GM18858 (cell line): ENCODE measurements at regions not wholly inside any gene's neighbourhood (a gene's known extent, or its start where the extent isn't known, plus 50 kb on each side); places are given as distances from the start of the nearest gene placed in this dataset.
"Not testable (repeated sequence)": the region's sequence is repeated elsewhere in the genome, so short reads cannot be mapped to it uniquely, and the experiment has no call there.

Source experiments
- ATAC-seq: cut with Tn5 transposase; IDR thresholded peaks from one replicate; pipeline ENCODE4 v1.9.1; 2021; ENCODE audit not compliant: unreplicated experiment

DNA sequence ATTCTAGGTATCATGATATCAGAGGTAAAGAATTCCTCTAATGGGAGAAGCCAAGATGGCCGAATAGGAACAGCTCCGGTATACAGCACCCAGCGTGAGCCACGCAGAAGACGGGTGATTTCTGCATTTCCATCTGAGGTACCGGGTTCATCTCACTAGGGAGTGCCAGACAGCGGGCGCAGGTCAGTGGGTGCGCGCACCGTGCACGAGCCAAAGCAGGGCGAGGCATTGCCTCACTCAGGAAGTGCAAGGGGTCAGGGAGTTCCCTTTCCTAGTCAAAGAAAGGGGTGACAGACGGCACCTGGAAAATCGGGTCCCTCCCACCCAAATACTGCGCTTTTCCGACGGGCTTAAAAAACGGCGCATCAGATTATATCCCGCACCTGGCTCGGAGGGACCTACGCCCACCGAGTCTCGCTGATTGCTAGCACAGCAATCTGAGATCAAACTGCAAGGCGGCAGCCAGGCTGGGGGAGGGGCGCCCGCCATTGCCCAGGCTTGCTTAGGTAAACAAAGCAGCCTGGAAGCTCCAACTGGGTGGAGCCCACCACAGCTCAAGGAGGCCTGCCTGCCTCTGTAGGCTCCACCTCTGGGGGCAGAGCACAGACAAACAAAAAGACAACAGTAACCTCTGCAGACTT is 70.4 kb upstream of the ALCAM start:
- not testable (repeated sequence) for ATAC-seq

DNA sequence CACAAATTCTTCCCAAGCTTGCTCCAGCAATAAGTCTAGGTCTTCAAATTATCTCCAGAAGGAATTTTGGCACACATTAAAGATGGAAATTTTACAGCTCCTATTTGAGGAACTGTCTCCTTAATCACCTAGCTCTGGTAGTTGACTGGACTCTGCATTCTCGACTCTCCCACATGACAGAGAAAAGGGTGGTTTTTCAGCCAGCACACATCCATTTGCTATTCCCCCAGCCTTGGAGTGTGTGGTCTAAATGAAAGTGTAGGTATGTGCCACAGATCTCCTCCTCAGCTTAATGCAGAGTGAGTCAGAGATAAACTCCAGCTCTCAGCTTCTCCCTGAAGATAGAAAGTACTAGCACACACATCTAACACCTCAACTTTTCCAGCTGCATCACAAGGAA is 62.2 kb upstream of the ALCAM start:
- no peak for ATAC-seq

GRCh38 chr3:105315144-105315543 is 51.6 kb upstream of the ALCAM start:
- no peak for ATAC-seq

DNA sequence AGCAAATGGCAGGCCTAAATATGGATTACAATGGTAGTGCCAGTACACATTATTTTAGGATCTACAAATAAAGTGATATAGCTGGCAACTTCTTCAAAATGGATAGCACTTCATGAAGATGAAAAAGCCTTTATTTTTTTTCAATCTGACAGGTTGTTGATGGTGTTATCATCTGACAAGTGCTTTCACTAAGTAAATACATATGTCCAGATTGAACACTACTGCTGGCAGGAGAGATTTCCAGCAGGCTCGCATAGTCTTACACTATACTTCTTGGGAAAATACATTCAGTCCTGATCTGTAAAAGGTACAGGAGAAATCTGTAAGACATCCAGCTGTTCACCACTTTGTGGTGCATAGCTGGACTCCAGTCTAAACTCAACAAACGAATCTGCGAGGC is 50.9 kb upstream of the ALCAM start:
- ATAC-seq, result no peak

DNA sequence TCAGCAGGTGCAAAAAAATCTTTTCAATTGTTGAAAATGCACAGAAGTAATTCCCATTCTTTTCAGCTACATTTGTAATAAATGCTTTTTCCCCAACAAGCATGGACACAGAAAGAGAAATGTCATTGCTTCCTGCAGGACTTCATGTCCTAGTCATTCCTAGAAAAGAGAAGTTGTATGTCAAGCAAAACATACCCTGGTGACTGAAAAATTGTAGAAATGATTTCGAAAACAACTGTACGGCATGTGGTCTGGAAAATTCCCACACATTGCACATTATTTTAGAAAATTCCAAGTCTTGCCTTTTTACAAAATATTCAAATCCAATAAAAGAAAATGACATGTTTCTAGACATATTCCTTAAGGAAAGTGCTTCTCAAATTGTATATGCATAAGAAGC is 50.4 kb upstream of the ALCAM start:
- ATAC-seq, result no peak
